HG03520 (cell line): ENCODE measurements at regions not wholly inside any gene's neighbourhood (a gene's known extent, or its start where the extent isn't known, plus 50 kb on each side); places are given as distances from the start of the nearest gene placed in this dataset.
"Not testable (repeated sequence)": the region's sequence is repeated elsewhere in the genome, so short reads cannot be mapped to it uniquely, and the experiment has no call there.

Source experiments
- ATAC-seq: cut with Tn5 transposase; IDR thresholded peaks from one replicate; pipeline ENCODE4 v1.9.1; 2021; ENCODE audit warnings: mild to moderate bottlenecking, moderate library complexity; ENCODE audit not compliant: unreplicated experiment

DNA sequence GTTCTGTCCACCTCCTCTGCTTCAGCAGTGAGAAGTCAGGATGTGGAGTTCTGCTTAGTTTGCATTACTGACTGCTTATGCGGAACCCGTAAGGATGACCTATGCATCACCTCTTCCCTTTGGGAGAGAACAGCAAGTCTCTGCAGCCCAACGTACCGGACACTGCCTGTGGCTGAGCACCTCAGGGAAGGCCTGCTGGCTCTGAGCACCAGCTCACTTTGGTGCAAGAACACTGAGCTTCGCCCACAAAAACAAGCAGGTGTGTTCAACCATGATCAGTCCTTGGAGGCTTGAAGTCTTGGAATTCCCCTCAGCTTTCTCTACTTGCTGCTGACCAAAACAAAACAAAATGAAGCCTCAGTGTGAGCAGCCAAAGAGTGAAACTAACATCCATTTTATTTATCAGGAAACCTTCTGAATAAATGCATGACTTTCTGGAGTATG, 52.7 kb upstream of the NCK2 start:
- ATAC-seq, result peak; percentile 51

GRCh38 chr2:105690566-105690965, 54.1 kb upstream of the NCK2 start:
- ATAC-seq, result no peak

GRCh38 chr2:105689484-105689883, 55.2 kb upstream of the NCK2 start:
- no peak for ATAC-seq

- no peak for ATAC-seq
Measured at GRCh38 chr2:105688946-105689345, 55.8 kb upstream of the NCK2 start.

GRCh38 chr2:105686588-105686987, 58.1 kb upstream of the NCK2 start:
- ATAC-seq, result no peak

GRCh38 chr2:105683011-105683492, 61.7 kb upstream of the NCK2 start:
- ATAC-seq, result no peak

- no peak for ATAC-seq
Measured at GRCh38 chr2:105682401-105682800, 62.3 kb upstream of the NCK2 start.

DNA sequence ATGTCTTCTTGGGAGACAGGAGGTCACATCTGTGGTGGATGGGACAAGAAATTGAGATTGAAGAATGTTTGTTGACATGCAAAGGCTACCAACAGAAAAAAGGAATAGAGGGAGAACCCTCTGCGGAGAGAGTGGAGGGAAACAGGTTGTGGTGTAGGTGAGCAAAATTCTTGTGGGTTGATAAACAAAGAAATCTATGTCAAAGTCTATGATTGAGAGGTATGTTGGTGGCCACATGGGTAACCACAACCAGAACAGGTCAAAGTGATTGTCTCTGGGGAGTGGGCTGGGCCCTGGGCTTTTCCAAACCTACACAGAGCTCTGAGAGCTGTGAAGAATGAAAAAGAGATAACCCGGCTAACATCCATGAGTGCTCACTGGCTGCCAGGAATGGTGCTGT, 62.8 kb upstream of the NCK2 start:
- no peak for ATAC-seq

DNA sequence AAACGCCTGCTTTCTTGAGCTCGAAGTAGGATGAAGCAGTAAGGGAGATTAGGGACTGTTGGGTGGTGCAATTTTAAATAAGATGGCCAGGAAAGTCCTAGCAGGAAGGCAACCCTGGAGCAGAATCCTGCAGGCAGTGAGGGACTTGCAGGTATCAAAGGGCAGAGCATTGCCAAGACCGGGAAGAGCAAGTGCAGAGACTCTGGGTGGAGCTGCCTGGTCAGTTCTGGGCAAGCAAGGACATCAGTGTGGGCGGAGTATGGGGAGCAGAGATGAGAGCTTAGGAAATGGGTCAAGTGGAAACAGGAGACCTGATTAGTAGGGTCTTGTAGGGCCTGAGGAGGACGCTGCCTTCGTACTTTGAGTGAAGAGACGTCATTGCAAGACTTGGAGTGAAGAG, 64.4 kb upstream of the NCK2 start:
- no peak for ATAC-seq

- no peak for ATAC-seq
Measured at GRCh38 chr2:105678346-105678745, 66.4 kb upstream of the NCK2 start.

DNA sequence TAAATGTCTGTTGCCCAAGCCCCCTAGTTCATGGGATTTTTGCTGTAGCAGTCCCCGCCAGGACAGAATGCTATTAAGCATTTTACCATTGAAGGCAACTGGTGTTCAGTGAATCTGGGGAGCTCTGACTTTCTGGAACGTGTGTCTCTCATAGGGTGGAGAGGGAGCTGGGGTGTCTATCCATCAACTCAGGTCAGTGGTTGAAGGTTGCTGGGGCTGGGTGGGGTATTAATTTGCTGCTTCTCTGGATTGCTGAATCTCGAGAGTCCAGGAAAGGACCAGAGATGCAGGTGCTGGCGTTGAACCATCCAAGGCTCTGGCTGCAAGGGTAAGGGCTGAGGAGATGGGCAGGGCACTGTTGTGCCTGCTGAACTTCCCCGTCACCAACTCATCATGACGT, 66.8 kb upstream of the NCK2 start:
- ATAC-seq, result no peak

DNA sequence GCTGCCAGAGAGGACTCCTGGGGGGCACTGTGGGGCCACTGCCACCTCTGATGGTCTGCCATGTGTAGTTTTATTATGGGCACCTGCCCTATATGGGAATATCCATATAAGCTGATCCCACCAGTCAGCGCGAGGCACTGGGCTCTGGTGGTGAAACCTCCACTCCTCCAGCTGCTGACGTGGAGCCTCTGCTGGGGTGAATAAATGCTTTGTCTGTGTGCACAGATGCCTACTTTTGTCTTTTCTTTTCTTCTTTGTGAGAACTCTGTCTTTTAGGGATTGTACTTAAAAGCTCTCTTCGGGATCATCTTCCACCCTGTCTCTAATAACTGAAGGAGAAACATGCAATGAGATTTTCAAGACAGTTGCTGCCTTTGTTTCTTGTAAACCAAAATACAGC, 68.9 kb upstream of the NCK2 start:
- no peak for ATAC-seq

DNA sequence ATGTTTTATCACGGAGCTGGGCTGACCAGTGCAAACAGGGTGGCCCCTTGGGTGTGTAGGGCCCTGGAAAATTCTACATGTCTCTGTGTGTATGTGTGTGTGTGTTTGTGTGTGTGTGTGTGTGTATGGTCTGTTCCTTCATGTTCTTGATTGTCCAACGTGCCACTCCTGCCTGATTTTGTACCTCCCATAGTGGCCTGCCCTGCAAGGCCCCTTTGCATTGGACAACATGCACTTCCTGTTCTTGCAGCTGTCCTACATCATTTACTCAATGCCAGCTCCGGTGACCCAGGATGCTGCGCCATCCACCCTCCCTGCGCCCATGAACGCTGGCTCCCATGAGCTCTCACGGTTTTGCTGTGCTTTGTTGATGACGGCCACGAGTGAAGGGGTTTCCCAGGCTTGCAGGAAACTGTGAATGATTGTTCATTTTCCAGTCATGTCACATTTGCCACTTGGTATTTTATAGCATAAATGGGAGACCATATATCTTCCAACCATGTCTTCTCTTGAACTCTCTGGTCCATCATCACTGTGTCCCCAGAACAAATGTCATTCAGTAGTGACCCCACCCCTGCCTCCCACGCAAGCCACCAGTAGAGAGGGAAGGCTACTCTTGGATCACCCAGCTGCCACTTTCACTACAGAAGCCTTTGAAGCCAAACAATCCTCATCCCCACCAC, 69.7 kb upstream of the NCK2 start:
- no peak for ATAC-seq

DNA sequence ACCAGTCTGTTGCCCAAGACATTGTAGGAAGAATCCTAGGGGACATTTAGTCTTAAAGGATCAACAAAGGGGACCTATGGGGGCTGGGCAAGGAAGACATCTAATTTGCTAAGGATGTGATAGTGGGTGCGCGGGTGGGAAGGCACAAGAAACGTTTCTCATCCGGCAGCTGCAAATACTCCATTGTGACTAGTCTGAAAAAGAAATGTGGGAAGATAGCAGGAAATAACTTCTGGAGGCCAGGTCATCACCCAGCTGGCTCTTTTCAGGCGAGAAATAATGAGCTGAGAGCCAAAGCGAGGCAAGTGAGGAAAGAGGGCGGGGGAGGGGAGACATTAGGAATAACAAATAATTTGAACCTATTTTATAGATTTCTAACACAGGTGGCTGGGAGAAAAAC, 70.3 kb upstream of the NCK2 start:
- no peak for ATAC-seq

GRCh38 chr2:105671156-105671555, 73.6 kb upstream of the NCK2 start:
- ATAC-seq, result no peak

- no peak for ATAC-seq
Measured at GRCh38 chr2:105669384-105669891, 75.3 kb upstream of the NCK2 start.

- no peak for ATAC-seq
Measured at GRCh38 chr2:105665480-105665879, 79.2 kb upstream of the NCK2 start.

DNA sequence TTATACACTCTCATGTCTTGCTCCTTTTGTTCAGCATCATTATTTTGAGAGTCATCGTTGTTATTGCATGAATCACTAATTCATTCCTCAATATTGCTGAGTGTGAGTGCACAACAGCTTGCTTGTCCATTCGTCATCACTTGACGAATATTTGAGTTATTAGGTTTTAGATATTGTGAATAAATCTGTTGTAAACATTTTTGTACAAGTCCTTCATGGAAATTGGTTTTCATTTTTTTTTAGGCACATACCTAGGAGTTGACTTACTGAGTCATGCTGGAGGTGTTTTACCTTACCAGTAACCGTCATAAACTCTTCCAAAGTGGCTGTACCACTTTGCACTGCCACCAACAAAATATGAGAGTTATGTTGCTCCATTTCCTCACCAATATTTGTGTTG, 84.2 kb upstream of the NCK2 start:
- no peak for ATAC-seq

DNA sequence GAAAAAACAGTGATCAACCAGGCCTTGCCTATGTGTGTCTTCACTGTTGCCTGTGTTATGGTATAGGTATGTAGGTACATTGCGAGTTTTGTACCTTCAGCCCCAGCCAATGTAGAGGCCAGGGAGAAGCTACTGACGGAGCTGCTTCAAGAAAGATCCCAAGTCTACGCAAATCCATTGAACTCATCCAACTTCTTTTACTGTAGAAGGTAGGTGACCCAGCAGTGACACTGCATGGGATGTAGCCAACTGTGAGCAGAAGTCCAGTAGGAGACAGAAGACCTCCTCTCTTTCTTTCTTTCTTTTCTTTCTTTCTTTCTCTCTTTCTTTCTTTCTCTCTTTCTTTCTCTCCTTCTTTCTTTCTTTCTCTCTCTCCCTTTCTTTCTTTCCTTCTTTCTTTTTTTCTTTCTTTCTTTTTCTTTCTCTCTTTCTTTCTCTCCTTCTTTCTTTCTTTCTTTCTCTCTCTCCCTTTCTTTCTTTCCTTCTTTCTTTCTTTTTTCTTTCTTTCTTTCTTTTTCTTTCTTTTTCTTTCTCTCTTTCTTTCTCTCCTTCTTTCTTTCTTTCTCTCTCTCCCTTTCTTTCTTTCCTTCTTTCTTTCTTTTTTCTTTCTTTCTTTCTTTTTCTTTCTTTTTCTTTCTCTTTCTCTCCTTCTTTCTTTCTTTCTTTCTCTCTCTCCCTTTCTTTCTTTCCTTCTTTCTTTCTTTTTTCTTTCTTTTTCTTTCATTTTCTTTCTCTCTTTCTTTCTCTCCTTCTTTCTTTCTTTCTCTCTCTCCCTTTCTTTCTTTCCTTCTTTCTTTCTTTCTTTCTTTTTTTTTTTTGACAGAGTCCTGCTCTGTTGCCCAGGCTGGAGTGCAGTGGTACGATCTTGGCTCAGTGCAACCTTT, 88.7 kb upstream of the NCK2 start:
- not testable (repeated sequence) for ATAC-seq

GRCh38 chr2:105655244-105655643, 89.5 kb upstream of the NCK2 start:
- no peak for ATAC-seq

- ATAC-seq, result no peak
Measured at GRCh38 chr2:105654474-105655004, 90.2 kb upstream of the NCK2 start.

DNA sequence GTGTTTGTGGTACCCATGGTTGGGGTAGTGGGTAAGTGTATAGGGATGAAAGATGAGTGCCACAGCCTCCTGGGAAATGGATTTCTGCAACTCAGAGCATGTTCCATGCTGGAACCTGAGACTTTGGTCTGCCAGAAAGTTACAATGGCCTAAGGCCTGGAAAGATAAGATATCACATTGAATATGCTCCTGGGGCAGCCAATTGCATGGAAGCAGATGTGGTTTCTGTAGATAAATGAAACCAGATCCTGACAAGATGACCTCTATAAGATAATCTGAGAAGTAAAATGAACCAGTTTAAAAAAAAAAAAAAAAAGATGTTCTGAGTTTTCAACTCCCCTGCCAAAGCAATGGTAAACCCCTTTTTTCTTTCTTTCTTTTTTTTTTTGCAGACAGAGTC, 91.4 kb upstream of the NCK2 start:
- ATAC-seq, result no peak
